ENCODE measurements at regions not wholly inside any gene's neighbourhood (a gene's known extent, or its start where the extent isn't known, plus 50 kb on each side); places are given as distances from the start of the nearest gene placed in this dataset.

DNA sequence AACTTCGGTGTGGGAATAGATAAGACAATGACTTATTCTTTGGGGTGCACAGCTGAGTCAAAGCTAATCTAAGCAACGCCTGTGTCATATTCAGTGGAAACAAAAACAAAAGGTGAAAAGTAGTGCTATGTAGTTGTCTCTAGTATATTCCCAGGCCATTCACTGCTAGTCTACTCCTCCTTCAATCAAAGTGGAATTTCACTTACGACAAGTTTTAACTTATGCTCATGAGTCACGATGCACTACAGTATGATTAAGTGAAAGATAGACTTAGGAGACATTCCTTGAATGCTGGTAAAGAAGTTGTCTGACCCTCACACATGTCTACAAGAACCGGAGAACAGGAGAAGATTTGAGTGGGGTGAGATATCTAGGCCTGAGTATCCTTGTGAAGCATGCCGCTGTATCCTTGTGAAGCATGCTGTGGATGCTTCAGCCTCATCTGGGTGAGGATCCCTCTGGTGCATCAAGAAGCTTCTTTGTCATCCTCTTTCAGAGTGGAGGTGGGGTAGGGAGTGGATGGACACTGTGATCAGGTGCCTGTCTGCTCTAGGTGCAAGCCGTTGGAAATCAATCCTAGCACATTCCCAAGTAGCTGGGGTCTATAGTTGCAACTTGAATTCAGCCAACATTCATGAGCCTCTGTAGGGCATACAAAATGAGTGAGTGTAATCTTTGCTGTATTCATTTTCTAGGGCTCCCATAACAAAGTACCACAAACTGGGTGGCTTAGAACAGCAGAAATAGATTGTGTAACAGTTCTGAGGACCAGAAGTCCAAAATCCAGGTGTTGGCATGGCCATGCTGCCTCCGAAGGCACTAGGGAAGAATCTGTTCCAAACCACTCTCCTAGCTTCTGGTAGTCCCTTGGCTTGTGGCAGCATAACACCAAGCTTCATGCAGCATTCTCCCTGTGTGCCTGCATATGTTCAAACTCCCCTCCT, 173.5 kb upstream of the FN1 start:
- no peak for DNase-seq (ENCODE audit: low spot score)
- no peak overlapping the region for H3K27ac ChIP-seq (ENCODE audit: low read depth in 1 of 2, low read length in 2 of 2)
- H3K9ac ChIP-seq (ENCODE audit: low read depth in 1 of 2, low read length in 2 of 2), result no peak overlapping the region
- no peaks in the 10 kb centered on the region for H3K27me3 ChIP-seq (ENCODE audit: control insufficient read depth in 4 of 4, insufficient read depth in 4 of 4, low read length in 3 of 4)
- 84% methylated on average over 8 of the region's 8 CpGs for WGBS
- H3K4me3 ChIP-seq (ENCODE audit: low read depth in 1 of 3, low read length in 3 of 3), result no peak overlapping the region
- H3K4me1 ChIP-seq (ENCODE audit: control insufficient read depth in 4 of 4, insufficient read depth in 4 of 4, low read length in 3 of 4), result peaks cover 0 to 3% (median 0%) of the 10 kb centered on the region in 4 donors
- H3K36me3 ChIP-seq (ENCODE audit: control insufficient read depth in 4 of 4, insufficient read depth in 3 of 4, low read depth in 1 of 4, low read length in 3 of 4), result no peaks in the 10 kb centered on the region
- TF ChIP-seq, protein P1, sequence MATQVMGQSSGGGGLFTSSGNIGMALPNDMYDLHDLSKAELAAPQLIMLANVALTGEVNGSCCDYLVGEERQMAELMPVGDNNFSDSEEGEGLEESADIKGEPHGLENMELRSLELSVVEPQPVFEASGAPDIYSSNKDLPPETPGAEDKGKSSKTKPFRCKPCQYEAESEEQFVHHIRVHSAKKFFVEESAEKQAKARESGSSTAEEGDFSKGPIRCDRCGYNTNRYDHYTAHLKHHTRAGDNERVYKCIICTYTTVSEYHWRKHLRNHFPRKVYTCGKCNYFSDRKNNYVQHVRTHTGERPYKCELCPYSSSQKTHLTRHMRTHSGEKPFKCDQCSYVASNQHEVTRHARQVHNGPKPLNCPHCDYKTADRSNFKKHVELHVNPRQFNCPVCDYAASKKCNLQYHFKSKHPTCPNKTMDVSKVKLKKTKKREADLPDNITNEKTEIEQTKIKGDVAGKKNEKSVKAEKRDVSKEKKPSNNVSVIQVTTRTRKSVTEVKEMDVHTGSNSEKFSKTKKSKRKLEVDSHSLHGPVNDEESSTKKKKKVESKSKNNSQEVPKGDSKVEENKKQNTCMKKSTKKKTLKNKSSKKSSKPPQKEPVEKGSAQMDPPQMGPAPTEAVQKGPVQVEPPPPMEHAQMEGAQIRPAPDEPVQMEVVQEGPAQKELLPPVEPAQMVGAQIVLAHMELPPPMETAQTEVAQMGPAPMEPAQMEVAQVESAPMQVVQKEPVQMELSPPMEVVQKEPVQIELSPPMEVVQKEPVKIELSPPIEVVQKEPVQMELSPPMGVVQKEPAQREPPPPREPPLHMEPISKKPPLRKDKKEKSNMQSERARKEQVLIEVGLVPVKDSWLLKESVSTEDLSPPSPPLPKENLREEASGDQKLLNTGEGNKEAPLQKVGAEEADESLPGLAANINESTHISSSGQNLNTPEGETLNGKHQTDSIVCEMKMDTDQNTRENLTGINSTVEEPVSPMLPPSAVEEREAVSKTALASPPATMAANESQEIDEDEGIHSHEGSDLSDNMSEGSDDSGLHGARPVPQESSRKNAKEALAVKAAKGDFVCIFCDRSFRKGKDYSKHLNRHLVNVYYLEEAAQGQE (IDR thresholded peaks at IDR 0.05), result no peak
- TF ChIP-seq HNF4A (conservative IDR thresholded peaks at IDR 0.05), result peak; percentile 40 to 60
- no peaks in the 10 kb centered on the region for H3K9me3 ChIP-seq (ENCODE audit: control insufficient read depth in 4 of 4, low read length in 3 of 4)

DNA sequence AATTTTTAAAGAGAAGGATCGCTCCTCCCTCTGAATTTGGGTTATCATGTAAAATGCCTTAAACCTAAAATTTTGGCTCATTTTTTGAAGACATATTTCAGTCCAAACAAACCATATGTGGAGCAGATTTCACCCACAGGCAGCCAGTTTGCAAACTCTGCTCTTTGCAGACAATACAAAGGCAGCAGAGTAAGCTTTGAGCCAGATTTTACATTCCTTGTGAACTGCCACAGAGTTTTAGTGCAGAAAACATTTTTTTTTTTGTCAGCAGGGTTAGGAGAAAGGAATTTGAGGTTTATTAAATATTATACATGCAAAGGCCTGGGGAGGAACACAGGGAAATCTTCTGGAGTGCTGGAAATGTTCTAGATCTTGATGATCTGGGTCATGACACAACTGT, 171.9 kb upstream of the FN1 start:
- Histone ChIP-seq H3K4me1 (ENCODE audit: control insufficient read depth in 4 of 4, insufficient read depth in 4 of 4, low read length in 3 of 4) (peaks cover 0 to 3% (median 0%) of the 10 kb centered on the region in 4 donors), H3K9me3 (ENCODE audit: control insufficient read depth in 4 of 4, low read length in 3 of 4) (no peaks in the 10 kb centered on the region), H3K4me3 (ENCODE audit: low read depth in 1 of 3, low read length in 3 of 3) (no peak overlapping the region), H3K27ac (ENCODE audit: low read depth in 1 of 2, low read length in 2 of 2) (no peak overlapping the region), H3K36me3 (ENCODE audit: control insufficient read depth in 4 of 4, insufficient read depth in 3 of 4, low read depth in 1 of 4, low read length in 3 of 4) (no peaks in the 10 kb centered on the region), H3K27me3 (ENCODE audit: control insufficient read depth in 4 of 4, insufficient read depth in 4 of 4, low read length in 3 of 4) (no peaks in the 10 kb centered on the region), H3K9ac (ENCODE audit: low read depth in 1 of 2, low read length in 2 of 2) (no peak overlapping the region)
- no peak for TF ChIP-seq FOXA1 (IDR thresholded peaks at IDR 0.05)
- no peak for TF ChIP-seq NR2F2 (IDR thresholded peaks at IDR 0.05)
- TF ChIP-seq RAD21 (IDR thresholded peaks at IDR 0.05), result no peak
- TF ChIP-seq EGR1 (IDR thresholded peaks at IDR 0.05; ENCODE audit: low read depth in 2 of 2), result no peak
- TF ChIP-seq SP1 (IDR thresholded peaks at IDR 0.05), result no peak
- no peak for TF ChIP-seq JUND (IDR thresholded peaks at IDR 0.05)
- no peak for TF ChIP-seq GABPA (IDR thresholded peaks at IDR 0.05 in 1 of 2, conservative IDR thresholded peaks at IDR 0.05 in 1 of 2)
- TF ChIP-seq, protein P2, sequence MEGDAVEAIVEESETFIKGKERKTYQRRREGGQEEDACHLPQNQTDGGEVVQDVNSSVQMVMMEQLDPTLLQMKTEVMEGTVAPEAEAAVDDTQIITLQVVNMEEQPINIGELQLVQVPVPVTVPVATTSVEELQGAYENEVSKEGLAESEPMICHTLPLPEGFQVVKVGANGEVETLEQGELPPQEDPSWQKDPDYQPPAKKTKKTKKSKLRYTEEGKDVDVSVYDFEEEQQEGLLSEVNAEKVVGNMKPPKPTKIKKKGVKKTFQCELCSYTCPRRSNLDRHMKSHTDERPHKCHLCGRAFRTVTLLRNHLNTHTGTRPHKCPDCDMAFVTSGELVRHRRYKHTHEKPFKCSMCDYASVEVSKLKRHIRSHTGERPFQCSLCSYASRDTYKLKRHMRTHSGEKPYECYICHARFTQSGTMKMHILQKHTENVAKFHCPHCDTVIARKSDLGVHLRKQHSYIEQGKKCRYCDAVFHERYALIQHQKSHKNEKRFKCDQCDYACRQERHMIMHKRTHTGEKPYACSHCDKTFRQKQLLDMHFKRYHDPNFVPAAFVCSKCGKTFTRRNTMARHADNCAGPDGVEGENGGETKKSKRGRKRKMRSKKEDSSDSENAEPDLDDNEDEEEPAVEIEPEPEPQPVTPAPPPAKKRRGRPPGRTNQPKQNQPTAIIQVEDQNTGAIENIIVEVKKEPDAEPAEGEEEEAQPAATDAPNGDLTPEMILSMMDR (IDR thresholded peaks at IDR 0.05; ENCODE audit: low read depth, low read length, missing input control), result no peak
- no peak for TF ChIP-seq HNF4G (IDR thresholded peaks at IDR 0.05)
- TF ChIP-seq RXRA (IDR thresholded peaks at IDR 0.05), result no peak
- no peak for TF ChIP-seq TAF1 (conservative IDR thresholded peaks at IDR 0.05)
- TF ChIP-seq, protein P3, sequence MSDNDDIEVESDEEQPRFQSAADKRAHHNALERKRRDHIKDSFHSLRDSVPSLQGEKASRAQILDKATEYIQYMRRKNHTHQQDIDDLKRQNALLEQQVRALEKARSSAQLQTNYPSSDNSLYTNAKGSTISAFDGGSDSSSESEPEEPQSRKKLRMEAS (IDR thresholded peaks at IDR 0.05), result no peak
- TF ChIP-seq, protein P4, sequence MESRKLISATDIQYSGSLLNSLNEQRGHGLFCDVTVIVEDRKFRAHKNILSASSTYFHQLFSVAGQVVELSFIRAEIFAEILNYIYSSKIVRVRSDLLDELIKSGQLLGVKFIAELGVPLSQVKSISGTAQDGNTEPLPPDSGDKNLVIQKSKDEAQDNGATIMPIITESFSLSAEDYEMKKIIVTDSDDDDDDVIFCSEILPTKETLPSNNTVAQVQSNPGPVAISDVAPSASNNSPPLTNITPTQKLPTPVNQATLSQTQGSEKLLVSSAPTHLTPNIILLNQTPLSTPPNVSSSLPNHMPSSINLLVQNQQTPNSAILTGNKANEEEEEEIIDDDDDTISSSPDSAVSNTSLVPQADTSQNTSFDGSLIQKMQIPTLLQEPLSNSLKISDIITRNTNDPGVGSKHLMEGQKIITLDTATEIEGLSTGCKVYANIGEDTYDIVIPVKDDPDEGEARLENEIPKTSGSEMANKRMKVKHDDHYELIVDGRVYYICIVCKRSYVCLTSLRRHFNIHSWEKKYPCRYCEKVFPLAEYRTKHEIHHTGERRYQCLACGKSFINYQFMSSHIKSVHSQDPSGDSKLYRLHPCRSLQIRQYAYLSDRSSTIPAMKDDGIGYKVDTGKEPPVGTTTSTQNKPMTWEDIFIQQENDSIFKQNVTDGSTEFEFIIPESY (IDR thresholded peaks at IDR 0.05), result no peak
- 95% methylated on average over 1 of the region's 1 CpG for WGBS
- DNase-seq (ENCODE audit: low spot score), result no peak

All from liver (tissue), 8 donors.